Adrenal gland (tissue), 5 donors: ENCODE measurements at regions not wholly inside any gene's neighbourhood (a gene's known extent, or its start where the extent isn't known, plus 50 kb on each side); places are given as distances from the start of the nearest gene placed in this dataset.

Experiments
- CTCF ChIP-seq, 6 experiments: fragments of 450-650 bp in 4 of 6; fragments of 200-600 bp in 2 of 6; sonication (generic) in 1 of 6; IDR thresholded peaks; 1 replicate in 5 of 6; 2 replicates in 1 of 6; pipeline versions ENCODE4 v1.5.1 to v1.8.0; 2016 to 2021; ENCODE audit warnings: antibody characterized with exemption in 6 of 6, mild to moderate bottlenecking in 2 of 6, moderate library complexity in 1 of 6
- POLR2A ChIP-seq, 2 donors: fragments of 450-650 bp; IDR thresholded peaks; one replicate each; pipeline ENCODE4 v1.6.1; 2017; ENCODE audit warnings: antibody characterized with exemption in 2 of 2, mild to moderate bottlenecking in 2 of 2, moderate library complexity in 1 of 2
- donor health status: DM: no; HTN: no; CAD: no.

GRCh38 chr9:38316166-38316780 lies 76.2 kb upstream of the ALDH1B1 start:
- no peak for TF ChIP-seq CTCF (IDR thresholded peaks at IDR 0.05)
- TF ChIP-seq POLR2A (IDR thresholded peaks at IDR 0.05): no peak
